Activated CD4-positive, CD25-positive, alpha-beta regulatory T cell (primary cell): ENCODE measurements at regions not wholly inside any gene's neighbourhood (a gene's known extent, or its start where the extent isn't known, plus 50 kb on each side); places are given as distances from the start of the nearest gene placed in this dataset.

Experiments
- DNase-seq, 4 experiments: peaks; one replicate each; lab custom pipeline; 2025; lab: John Stamatoyannopoulos, UW

- DNase-seq, result no peak
These were observed 59.6 kb upstream of the MRPS22 start for GRCh38 chr3:139284221-139284620.

DNA sequence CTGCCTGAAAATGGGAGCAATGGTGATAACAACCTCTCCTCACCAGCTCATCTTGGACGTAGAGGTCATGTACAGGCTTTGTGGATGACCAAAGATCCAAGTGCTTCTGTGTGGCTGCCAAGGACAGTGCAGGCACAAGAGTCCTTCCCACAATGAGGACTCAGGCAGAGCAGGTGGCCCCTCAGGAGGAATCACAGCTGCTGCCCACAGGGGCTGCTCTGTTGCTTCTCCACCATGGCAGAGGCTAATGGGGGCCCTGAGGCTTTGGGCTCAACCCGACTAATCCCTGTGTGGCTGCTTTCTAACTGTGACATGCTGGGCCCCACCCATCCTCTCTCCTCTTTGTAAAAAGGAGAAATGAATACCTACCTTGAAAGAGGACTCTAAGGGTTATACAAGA, 58.1 kb upstream of the MRPS22 start:
- no peak for DNase-seq

GRCh38 chr3:139286241-139286640, 57.6 kb upstream of the MRPS22 start:
- DNase-seq, result no peak

DNA sequence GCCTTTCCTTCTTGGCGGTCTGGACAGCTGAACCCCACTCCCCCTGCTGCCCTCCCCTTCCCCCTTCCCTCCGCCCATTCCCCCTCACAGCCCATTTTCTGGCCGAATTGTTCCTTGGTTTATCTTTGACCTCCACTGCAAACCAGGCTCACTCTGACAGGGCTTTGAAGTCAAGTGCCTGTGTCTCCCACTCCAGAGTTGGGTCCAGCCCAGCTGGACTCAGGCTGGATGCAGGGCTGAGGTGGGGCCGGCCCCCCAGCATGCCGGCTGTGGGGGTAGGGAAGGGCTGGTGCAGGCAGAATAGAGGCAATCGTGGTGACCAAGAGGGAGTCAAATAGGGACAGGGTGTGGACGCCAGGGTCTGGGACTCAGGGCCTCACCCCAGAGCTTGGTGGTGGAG, 57.0 kb upstream of the MRPS22 start:
- no peak for DNase-seq

- DNase-seq, result no peak
These were observed 56.3 kb upstream of the MRPS22 start for GRCh38 chr3:139287557-139287956.

- no peak for DNase-seq
These were observed 55.5 kb upstream of the MRPS22 start for GRCh38 chr3:139288266-139288821.

DNA sequence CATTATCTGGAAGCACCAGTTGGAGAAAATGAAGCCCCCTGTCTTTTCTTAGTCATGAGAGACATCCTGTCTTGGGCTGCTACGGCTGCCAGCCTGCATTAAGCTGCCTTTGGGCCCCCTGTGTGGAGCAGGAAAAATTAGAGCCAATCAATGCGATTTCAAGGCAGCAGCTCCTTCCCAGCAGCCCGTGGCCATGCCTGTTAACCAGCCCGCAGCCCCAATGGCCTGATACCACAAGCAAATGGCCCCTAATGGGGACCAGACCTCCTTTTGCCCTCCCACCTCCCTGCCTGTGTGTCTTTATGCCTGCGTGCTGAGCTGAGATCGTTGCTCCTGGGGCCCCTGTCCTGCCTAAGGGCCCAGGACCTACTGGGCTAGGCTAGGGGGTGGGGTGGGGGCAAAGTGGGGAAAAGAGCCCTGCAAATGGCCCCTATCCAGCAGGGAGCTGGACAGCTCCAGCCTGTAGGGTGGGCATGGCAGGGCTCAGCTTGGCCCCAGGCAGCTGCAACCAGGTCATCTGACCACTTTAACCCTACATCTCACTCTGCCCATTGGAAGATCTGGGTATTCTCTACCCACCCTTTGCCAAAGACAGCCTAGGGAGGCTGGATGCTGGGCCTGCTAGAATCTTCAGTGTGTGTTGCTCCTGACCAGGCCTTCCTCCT, 53.8 kb upstream of the MRPS22 start:
- DNase-seq, result no peak

DNA sequence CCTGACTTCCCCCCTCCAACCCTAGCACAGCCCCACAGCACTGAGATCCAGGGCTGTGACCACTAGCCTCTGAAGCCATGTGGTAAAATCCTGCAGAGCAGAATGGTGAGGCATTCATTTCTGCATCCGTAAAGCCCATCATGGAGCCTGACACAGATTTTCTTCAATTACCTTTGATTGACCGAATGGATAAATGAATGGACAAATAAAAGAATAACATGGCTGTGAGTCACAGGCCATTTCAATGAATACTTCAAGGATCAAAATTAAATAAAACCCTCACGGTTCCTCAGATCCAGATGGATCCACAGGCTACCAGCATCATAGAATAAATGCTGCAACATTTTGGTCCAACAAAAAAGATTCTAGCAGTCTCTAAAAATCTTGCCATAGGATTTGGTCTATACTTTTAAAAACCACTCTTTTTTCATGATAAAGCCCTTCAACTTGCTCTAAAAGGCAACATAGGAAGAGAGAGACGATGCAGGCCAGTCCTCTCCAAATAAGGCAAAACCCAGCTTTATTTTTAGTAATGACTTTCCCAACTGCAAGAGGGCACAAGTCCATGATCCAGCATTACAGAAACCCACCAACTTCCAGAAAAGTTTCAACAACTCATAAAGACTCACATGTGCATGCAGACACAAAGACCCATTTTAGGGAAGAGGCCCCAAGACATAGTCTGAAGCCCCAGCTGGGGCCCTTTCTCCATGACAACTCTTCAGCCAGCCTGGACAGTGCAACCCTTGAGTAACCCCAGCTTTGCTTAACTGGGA, 52.4 kb upstream of the MRPS22 start:
- DNase-seq, result no peak

- no peak for DNase-seq
These were observed 51.6 kb upstream of the MRPS22 start for GRCh38 chr3:139292192-139292591.

- no peak for DNase-seq
These were observed 50.8 kb upstream of the MRPS22 start for GRCh38 chr3:139292711-139293664.

- no peak for DNase-seq
These were observed 50.2 kb upstream of the MRPS22 start for GRCh38 chr3:139293665-139294023.
